ENCODE measurements at regions not wholly inside any gene's neighbourhood (a gene's known extent, or its start where the extent isn't known, plus 50 kb on each side); places are given as distances from the start of the nearest gene placed in this dataset.

- TF ChIP-seq, protein P1, sequence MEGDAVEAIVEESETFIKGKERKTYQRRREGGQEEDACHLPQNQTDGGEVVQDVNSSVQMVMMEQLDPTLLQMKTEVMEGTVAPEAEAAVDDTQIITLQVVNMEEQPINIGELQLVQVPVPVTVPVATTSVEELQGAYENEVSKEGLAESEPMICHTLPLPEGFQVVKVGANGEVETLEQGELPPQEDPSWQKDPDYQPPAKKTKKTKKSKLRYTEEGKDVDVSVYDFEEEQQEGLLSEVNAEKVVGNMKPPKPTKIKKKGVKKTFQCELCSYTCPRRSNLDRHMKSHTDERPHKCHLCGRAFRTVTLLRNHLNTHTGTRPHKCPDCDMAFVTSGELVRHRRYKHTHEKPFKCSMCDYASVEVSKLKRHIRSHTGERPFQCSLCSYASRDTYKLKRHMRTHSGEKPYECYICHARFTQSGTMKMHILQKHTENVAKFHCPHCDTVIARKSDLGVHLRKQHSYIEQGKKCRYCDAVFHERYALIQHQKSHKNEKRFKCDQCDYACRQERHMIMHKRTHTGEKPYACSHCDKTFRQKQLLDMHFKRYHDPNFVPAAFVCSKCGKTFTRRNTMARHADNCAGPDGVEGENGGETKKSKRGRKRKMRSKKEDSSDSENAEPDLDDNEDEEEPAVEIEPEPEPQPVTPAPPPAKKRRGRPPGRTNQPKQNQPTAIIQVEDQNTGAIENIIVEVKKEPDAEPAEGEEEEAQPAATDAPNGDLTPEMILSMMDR (IDR thresholded peaks at IDR 0.05) = no peak
- no peak for TF ChIP-seq POLR2A (IDR thresholded peaks at IDR 0.05)
Observed at GRCh38 chr1:36715797-36716196, 233.1 kb upstream of the CSF3R start.

All from esophagus squamous epithelium (tissue), 4 donors.